ENCODE measurements at regions not wholly inside any gene's neighbourhood (a gene's known extent, or its start where the extent isn't known, plus 50 kb on each side); places are given as distances from the start of the nearest gene placed in this dataset.

DNA sequence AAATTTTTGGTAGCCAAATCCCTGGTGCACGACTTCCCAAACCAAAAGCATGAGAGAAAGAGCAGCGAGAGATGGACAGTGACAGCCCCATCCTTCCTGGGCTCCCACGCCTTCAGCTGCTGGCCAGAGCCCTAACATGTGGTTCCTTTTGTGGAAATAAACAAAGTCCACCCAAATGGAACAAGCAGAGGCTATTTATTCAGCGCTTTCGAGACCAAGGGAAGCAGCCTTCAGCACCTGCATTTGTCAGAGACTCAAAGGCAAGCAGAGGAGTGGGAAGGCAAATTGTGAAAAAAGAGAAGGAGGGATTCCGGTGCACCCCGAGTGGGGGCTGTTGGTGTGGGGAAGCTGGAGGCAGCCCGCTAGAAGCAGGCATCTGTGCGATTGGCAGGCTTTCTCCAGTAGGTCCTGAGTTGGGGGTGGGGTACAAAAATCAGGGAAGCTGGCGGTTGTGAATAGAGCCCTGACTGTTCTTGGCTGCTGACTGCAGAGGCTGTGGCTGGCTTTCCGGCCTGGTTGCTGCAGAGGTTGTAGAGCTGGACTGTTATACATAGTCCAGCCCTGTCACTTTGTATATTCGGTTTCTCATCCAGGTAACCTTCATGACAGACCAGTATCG lies 427.2 kb downstream of the OCA2 start:
- no peaks in the 10 kb centered on the region for H3K36me3 Mint-ChIP-seq
- Histone ChIP-seq H2AFZ (replicated peaks) (peak overlapping the region; percentile 64), H3F3A (ENCODE audit: low read depth) (no peaks in the 10 kb centered on the region), H3K27ac (no peak overlapping the region), H3K9me3 (ENCODE audit: low read depth) (no peaks in the 10 kb centered on the region), H3K4me1 (peaks cover 16% of the 10 kb centered on the region), H3K4me2 (peak overlapping the region; percentile 14), H3K4me3 (no peak overlapping the region), H3K79me2 (ENCODE audit: low read depth) (no peaks in the 10 kb centered on the region), H3K27me3 (no peaks in the 10 kb centered on the region), H3K36me3 (no peaks in the 10 kb centered on the region), H4K20me1 (ENCODE audit: low read depth) (no peaks in the 10 kb centered on the region), H3K9ac (no peak overlapping the region)
- peaks cover 22% of the 10 kb centered on the region for H3K27me3 Mint-ChIP-seq (ENCODE audit: insufficient read depth, low read depth)
- peaks cover 14% of the 10 kb centered on the region for H3K4me1 Mint-ChIP-seq
- H3K4me3 Mint-ChIP-seq: no peak overlapping the region
- DNase-seq (ENCODE audit: low spot score): peak; percentile 13
- no peaks in the 10 kb centered on the region for H3K9me3 Mint-ChIP-seq
- no peak for TF ChIP-seq CTCF (IDR thresholded peaks at IDR 0.05)
- TF ChIP-seq EZH2phosphoT487 (IDR thresholded peaks at IDR 0.05): no peak
- TF ChIP-seq EZH2 (IDR thresholded peaks at IDR 0.05): no peak
- H3K27ac Mint-ChIP-seq: peak overlapping the region; percentile 29

GRCh38 chr15:27670486-27671209 lies 428.5 kb downstream of the OCA2 start:
- Mint-ChIP-seq H3K36me3 (no peaks in the 10 kb centered on the region), H3K9me3 (no peaks in the 10 kb centered on the region), H3K4me3 (no peak overlapping the region), H3K4me1 (peaks cover 14% of the 10 kb centered on the region), H3K27ac (no peak overlapping the region), H3K27me3 (ENCODE audit: insufficient read depth, low read depth) (peaks cover 19% of the 10 kb centered on the region)
- Histone ChIP-seq H3K79me2 (ENCODE audit: low read depth) (no peaks in the 10 kb centered on the region), H3K4me2 (no peak overlapping the region), H2AFZ (replicated peaks) (no peak overlapping the region), H4K20me1 (ENCODE audit: low read depth) (no peaks in the 10 kb centered on the region), H3K4me1 (peaks cover 9% of the 10 kb centered on the region), H3K36me3 (no peaks in the 10 kb centered on the region), H3K27me3 (no peaks in the 10 kb centered on the region), H3K4me3 (no peak overlapping the region), H3K9me3 (ENCODE audit: low read depth) (no peaks in the 10 kb centered on the region), H3K27ac (no peak overlapping the region), H3K9ac (no peak overlapping the region), H3F3A (ENCODE audit: low read depth) (no peaks in the 10 kb centered on the region)
- DNase-seq (ENCODE audit: low spot score): no peak
- no peak for TF ChIP-seq EZH2 (IDR thresholded peaks at IDR 0.05)
- TF ChIP-seq CTCF (IDR thresholded peaks at IDR 0.05): no peak
- TF ChIP-seq EZH2phosphoT487 (IDR thresholded peaks at IDR 0.05): no peak

- no peaks in the 10 kb centered on the region for H3K36me3 Mint-ChIP-seq
- Histone ChIP-seq H4K20me1 (ENCODE audit: low read depth) (no peaks in the 10 kb centered on the region), H3K9me3 (ENCODE audit: low read depth) (no peaks in the 10 kb centered on the region), H3K4me3 (no peak overlapping the region), H3K36me3 (no peaks in the 10 kb centered on the region), H3K9ac (no peak overlapping the region), H3F3A (ENCODE audit: low read depth) (no peaks in the 10 kb centered on the region), H3K79me2 (ENCODE audit: low read depth) (no peaks in the 10 kb centered on the region), H2AFZ (replicated peaks) (no peak overlapping the region), H3K27me3 (no peaks in the 10 kb centered on the region), H3K4me2 (no peak overlapping the region), H3K4me1 (peaks cover 9% of the 10 kb centered on the region), H3K27ac (no peak overlapping the region)
- peaks cover 19% of the 10 kb centered on the region for H3K27me3 Mint-ChIP-seq (ENCODE audit: insufficient read depth, low read depth)
- no peak overlapping the region for H3K4me3 Mint-ChIP-seq
- TF ChIP-seq EZH2 (IDR thresholded peaks at IDR 0.05) (no peak), EZH2phosphoT487 (IDR thresholded peaks at IDR 0.05) (no peak), CTCF (IDR thresholded peaks at IDR 0.05) (no peak)
- DNase-seq (ENCODE audit: low spot score): no peak
- no peaks in the 10 kb centered on the region for H3K9me3 Mint-ChIP-seq
- no peak overlapping the region for H3K27ac Mint-ChIP-seq
- H3K4me1 Mint-ChIP-seq: peaks cover 14% of the 10 kb centered on the region
These were observed 429.5 kb downstream of the OCA2 start for GRCh38 chr15:27669641-27670040.

Measured in neural progenitor cell (in vitro differentiated cells).